NCI-H526 (cell line): ENCODE measurements at regions not wholly inside any gene's neighbourhood (a gene's known extent, or its start where the extent isn't known, plus 50 kb on each side); places are given as distances from the start of the nearest gene placed in this dataset.
"Not testable (repeated sequence)": the region's sequence is repeated elsewhere in the genome, so short reads cannot be mapped to it uniquely, and the experiment has no call there.

Experiments
- DNase-seq, 2 experiments: peaks; one replicate each; lab custom pipeline; 2025; lab: John Stamatoyannopoulos, UW

GRCh38 chr11:42311514-42311913 lies 852.1 kb upstream of the LRRC4C start:
- DNase-seq = no peak

- DNase-seq = no peak
These were observed 852.5 kb upstream of the LRRC4C start for GRCh38 chr11:42311944-42312343.

- no peak for DNase-seq
These were observed 855.8 kb upstream of the LRRC4C start for GRCh38 chr11:42315267-42315666.

- no peak for DNase-seq
These were observed 856.4 kb upstream of the LRRC4C start for GRCh38 chr11:42315846-42316245.

GRCh38 chr11:42319921-42320320 lies 860.5 kb upstream of the LRRC4C start:
- DNase-seq = no peak

GRCh38 chr11:42329929-42330565 lies 870.6 kb upstream of the LRRC4C start:
- no peak for DNase-seq

- no peak for DNase-seq
These were observed 878.5 kb upstream of the LRRC4C start for GRCh38 chr11:42337786-42338455.

GRCh38 chr11:42344204-42344792 lies 884.8 kb upstream of the LRRC4C start:
- no peak for DNase-seq

- no peak for DNase-seq
These were observed 886.5 kb upstream of the LRRC4C start for GRCh38 chr11:42345933-42346332.

GRCh38 chr11:42363701-42364100 lies 904.2 kb upstream of the LRRC4C start:
- DNase-seq = no peak

GRCh38 chr11:42390116-42390515 lies 921.7 kb upstream of the API5 start:
- DNase-seq = no peak

- no peak for DNase-seq
These were observed 914.3 kb upstream of the API5 start for GRCh38 chr11:42397483-42397882.

GRCh38 chr11:42407341-42407740 lies 904.5 kb upstream of the API5 start:
- peak in 1 of 2 experiments; percentile 61 for DNase-seq

- no peak for DNase-seq
These were observed 901.4 kb upstream of the API5 start for GRCh38 chr11:42410251-42410955.

GRCh38 chr11:42412590-42412989 lies 899.2 kb upstream of the API5 start:
- DNase-seq = no peak

- DNase-seq = no peak
These were observed 894.1 kb upstream of the API5 start for GRCh38 chr11:42417691-42418090.

GRCh38 chr11:42422090-42422489 lies 889.7 kb upstream of the API5 start:
- no peak for DNase-seq

- not testable (repeated sequence) for DNase-seq
These were observed 876.9 kb upstream of the API5 start for GRCh38 chr11:42434911-42435310.

GRCh38 chr11:42444406-42444805 lies 867.4 kb upstream of the API5 start:
- DNase-seq = no peak

GRCh38 chr11:42462558-42463310 lies 849.1 kb upstream of the API5 start:
- DNase-seq = no peak

GRCh38 chr11:42465623-42466022 lies 846.2 kb upstream of the API5 start:
- no peak for DNase-seq

GRCh38 chr11:42473106-42473505 lies 838.7 kb upstream of the API5 start:
- no peak for DNase-seq
